A549 (cell line): ENCODE measurements at regions not wholly inside any gene's neighbourhood (a gene's known extent, or its start where the extent isn't known, plus 50 kb on each side); places are given as distances from the start of the nearest gene placed in this dataset.

Experiments
- ATAC-seq, 2 experiments: fragments of 200-7000 bp in 1 of 2; fragments of >200 bp in 1 of 2; cut with Nextera tagmentation in 1 of 2; cut with Tn5 transposase in 1 of 2; 3 replicates each; pipeline versions ENCODE4 v1.8.0 to v1.9.1; 2018 to 2020; ENCODE audit warnings: mild to moderate bottlenecking in 1 of 2, moderate library complexity in 1 of 2
- CTCF ChIA-PET: fragments of 300-600 bp; sonication (Branson Sonifier 250); formaldehyde crosslinking; extraction: SDS; loops from one replicate; lab custom pipeline; 2021; ENCODE audit warnings: antibody characterized with exemption, inconsistent platforms; lab: Yijun Ruan, JAX
- POLR2A ChIA-PET: fragments of 350-600 bp; formaldehyde crosslinking; extraction: SDS; loops from one replicate; lab custom pipeline; 2021; ENCODE audit warnings: antibody characterized with exemption, inconsistent platforms; lab: Yijun Ruan, JAX
- DNase-seq, 2 experiments: peaks; one replicate each; pipeline versions ENCODE4 v3.0.0 to v3.0.0-alpha.2; 2011 to 2016; ENCODE audit warnings: low read depth in 1 of 2, low spot score in 1 of 2
- FAIRE-seq: peaks from 2 replicates; lab custom pipeline; 2011; peaks lifted over from hg19 to GRCh38; lab: Jason Lieb, UNC
- H3K27ac ChIP-seq, 2 experiments: fragments of >200 bp; sonication (Bioruptor Twin); formaldehyde crosslinking; 3 replicates each; pipeline ENCODE4 v1.5.1; 2016 to 2017
- H3K4me1 ChIP-seq: fragments of >200 bp; sonication (Bioruptor Twin); formaldehyde crosslinking; 3 replicates; pipeline ENCODE4 v1.6.1; 2016
- H3K4me2 ChIP-seq: fragments of >200 bp; sonication (Bioruptor Twin); formaldehyde crosslinking; 3 replicates; pipeline ENCODE4 v1.6.1; 2016
- H3K4me3 ChIP-seq: fragments of >200 bp; sonication (Bioruptor Twin); formaldehyde crosslinking; 3 replicates; pipeline ENCODE4 v1.5.1; 2016
- H3K9me3 ChIP-seq: fragments of >200 bp; sonication (Bioruptor Twin); formaldehyde crosslinking; 3 replicates; pipeline ENCODE4 v1.6.1; 2016
- CBX2 ChIP-seq: fragments of 200-600 bp; sonication (generic); IDR thresholded peaks from 2 replicates; pipeline ENCODE4 v1.6.1; 2016; ENCODE audit warnings: low read depth, mild to moderate bottlenecking, borderline replicate concordance
- CEBPB ChIP-seq, 2 experiments: fragments of >200 bp in 1 of 2; sonication (Bioruptor Twin) in 1 of 2; formaldehyde crosslinking in 1 of 2; IDR thresholded peaks; 2 replicates each; pipeline ENCODE4 v1.6.1; 2012 to 2016
- EHF ChIP-seq: fragments of 250-450 bp; sonication (Bioruptor Pico); IDR thresholded peaks from 2 replicates; pipeline ENCODE4 v1.5.0; 2020; ENCODE audit warnings: mild to moderate bottlenecking
- ESRRA ChIP-seq: fragments of 150-350 bp; IDR thresholded peaks from 2 replicates; pipeline ENCODE4 v1.6.1; 2014; ENCODE audit warnings: mild to moderate bottlenecking, low read length, borderline replicate concordance
- FOSB ChIP-seq: fragments of 250-450 bp; sonication (Bioruptor Pico); IDR thresholded peaks from 2 replicates; pipeline ENCODE4 v1.5.0; 2020; ENCODE audit warnings: mild to moderate bottlenecking, moderate library complexity
- FOXS1 ChIP-seq: fragments of 250-450 bp; sonication (Bioruptor Pico); IDR thresholded peaks from 2 replicates; pipeline ENCODE4 v1.5.0; 2020; ENCODE audit warnings: mild to moderate bottlenecking, moderate library complexity
- HOXA7 ChIP-seq: fragments of 250-450 bp; sonication (Bioruptor Pico); IDR thresholded peaks from 2 replicates; pipeline ENCODE4 v1.5.0; 2020; ENCODE audit warnings: mild to moderate bottlenecking, moderate library complexity
- HOXB5 ChIP-seq: fragments of 250-450 bp; sonication (Bioruptor Pico); IDR thresholded peaks from 2 replicates; pipeline ENCODE4 v1.5.0; 2020; ENCODE audit warnings: mild to moderate bottlenecking, moderate library complexity
- JUN ChIP-seq, 2 experiments: fragments of >200 bp; sonication (Bioruptor Twin); formaldehyde crosslinking; IDR thresholded peaks; 2 replicates in 1 of 2; 3 replicates in 1 of 2; pipeline ENCODE4 v1.6.1; 2016 to 2017
- JUNB ChIP-seq: fragments of >200 bp; sonication (Bioruptor Twin); formaldehyde crosslinking; IDR thresholded peaks from 2 replicates; pipeline ENCODE4 v1.6.1; 2016
- KDM5A ChIP-seq: fragments of 200-600 bp; sonication (generic); IDR thresholded peaks from 2 replicates; pipeline ENCODE4 v1.6.1; 2016; ENCODE audit warnings: antibody characterized with exemption, mild to moderate bottlenecking
- MAFK ChIP-seq: fragments of 450-650 bp; IDR thresholded peaks from 2 replicates; pipeline ENCODE4 v1.6.1; 2014; ENCODE audit not compliant: partially characterized antibody
- NFE2L2 ChIP-seq: fragments of 150-350 bp; conservative IDR thresholded peaks from 2 replicates; pipeline ENCODE4 v1.6.1; 2014; ENCODE audit warnings: low read length
- NR3C1 ChIP-seq: fragments of >200 bp; sonication (Bioruptor Twin); formaldehyde crosslinking; IDR thresholded peaks from 3 replicates; pipeline ENCODE4 v1.6.1; 2017
- PHF8 ChIP-seq: fragments of 200-600 bp; sonication (generic); IDR thresholded peaks from 2 replicates; pipeline ENCODE4 v1.6.1; 2016; ENCODE audit warnings: low read depth, mild to moderate bottlenecking, antibody characterized with exemption, moderate library complexity, borderline replicate concordance
- RAD21 ChIP-seq, 2 experiments: fragments of >200 bp in 1 of 2; sonication (Bioruptor Twin) in 1 of 2; formaldehyde crosslinking in 1 of 2; IDR thresholded peaks in 1 of 2; conservative IDR thresholded peaks in 1 of 2; 2 replicates in 1 of 2; 3 replicates in 1 of 2; pipeline ENCODE4 v1.6.1; 2012 to 2018; ENCODE audit warnings: inconsistent platforms in 1 of 2
- RARB ChIP-seq: fragments of 250-450 bp; sonication (Bioruptor Pico); IDR thresholded peaks from 2 replicates; pipeline ENCODE4 v1.8.0; 2021; ENCODE audit warnings: mild to moderate bottlenecking, moderate library complexity
- RFX5 ChIP-seq: fragments of 450-650 bp; IDR thresholded peaks from 2 replicates; pipeline ENCODE4 v1.7.1; 2014; ENCODE audit warnings: antibody characterized with exemption, mild to moderate bottlenecking, moderate library complexity
- SMC3 ChIP-seq: fragments of >200 bp; sonication (Bioruptor Twin); formaldehyde crosslinking; IDR thresholded peaks from 3 replicates; pipeline ENCODE4 v1.6.1; 2018; ENCODE audit warnings: inconsistent platforms
- SREBF2 ChIP-seq: fragments of 450-650 bp; IDR thresholded peaks from 2 replicates; pipeline ENCODE4 v1.6.1; 2014; ENCODE audit warnings: mild to moderate bottlenecking, moderate library complexity
- TFCP2L1 ChIP-seq: fragments of 250-450 bp; sonication (Bioruptor Pico); IDR thresholded peaks from 2 replicates; pipeline ENCODE4 v1.5.0; 2021; ENCODE audit warnings: mild to moderate bottlenecking
- TP53 ChIP-seq: fragments of 250-450 bp; sonication (Bioruptor Pico); IDR thresholded peaks from 2 replicates; pipeline ENCODE4 v1.5.0; 2021; ENCODE audit warnings: mild to moderate bottlenecking, moderate library complexity
- ZC3H11A ChIP-seq: fragments of 450-650 bp; IDR thresholded peaks from 2 replicates; pipeline ENCODE4 v1.6.1; 2014; ENCODE audit warnings: antibody characterized with exemption, mild to moderate bottlenecking
- ZFP36 ChIP-seq: fragments of 450-650 bp; IDR thresholded peaks from 2 replicates; pipeline ENCODE4 v1.6.1; 2014; ENCODE audit warnings: borderline replicate concordance; ENCODE audit not compliant: partially characterized antibody
- ZNF302 ChIP-seq: fragments of 250-450 bp; sonication (Bioruptor Pico); IDR thresholded peaks from 2 replicates; pipeline ENCODE4 v1.9.0; 2021; ENCODE audit warnings: inconsistent platforms, mild to moderate bottlenecking, moderate library complexity
- ZSCAN20 ChIP-seq: fragments of 250-450 bp; sonication (Bioruptor Pico); IDR thresholded peaks from 2 replicates; pipeline ENCODE4 v1.8.0; 2022; ENCODE audit warnings: mild to moderate bottlenecking, moderate library complexity
- WGBS: methylation state at CpG from one replicate; pipeline ENCODE4 v1.1.6; 2017; ENCODE audit errors: missing lambda C conversion rate; 5-methylcytosine and 5-hydroxymethylcytosine counted together
- TF ChIP-seq, protein P1 (sequence below): fragments of >200 bp; sonication (Bioruptor Twin); formaldehyde crosslinking; IDR thresholded peaks from 2 replicates; pipeline ENCODE4 v1.6.1; 2016
- TF ChIP-seq, protein P2 (sequence below): fragments of 250-450 bp; sonication (Bioruptor Pico); IDR thresholded peaks from 2 replicates; pipeline ENCODE4 v1.5.0; 2021; ENCODE audit warnings: mild to moderate bottlenecking, moderate library complexity, borderline replicate concordance
- TF ChIP-seq, protein P3 (sequence below): IDR thresholded peaks from 2 replicates; pipeline ENCODE4 v1.6.1; 2012; ENCODE audit warnings: low read depth, borderline replicate concordance
- TF ChIP-seq, protein P4 (sequence below): IDR thresholded peaks from 2 replicates; pipeline ENCODE4 v1.6.1; 2012
- TF ChIP-seq, protein P5 (sequence below): fragments of 250-450 bp; sonication (Bioruptor Pico); IDR thresholded peaks from 2 replicates; pipeline ENCODE4 v1.5.0; 2020; ENCODE audit warnings: low read depth, mild to moderate bottlenecking, moderate library complexity
- TF ChIP-seq, protein P6 (sequence below): fragments of 450-650 bp; IDR thresholded peaks from 2 replicates; pipeline ENCODE4 v1.6.1; 2014; ENCODE audit warnings: antibody characterized with exemption

DNA sequence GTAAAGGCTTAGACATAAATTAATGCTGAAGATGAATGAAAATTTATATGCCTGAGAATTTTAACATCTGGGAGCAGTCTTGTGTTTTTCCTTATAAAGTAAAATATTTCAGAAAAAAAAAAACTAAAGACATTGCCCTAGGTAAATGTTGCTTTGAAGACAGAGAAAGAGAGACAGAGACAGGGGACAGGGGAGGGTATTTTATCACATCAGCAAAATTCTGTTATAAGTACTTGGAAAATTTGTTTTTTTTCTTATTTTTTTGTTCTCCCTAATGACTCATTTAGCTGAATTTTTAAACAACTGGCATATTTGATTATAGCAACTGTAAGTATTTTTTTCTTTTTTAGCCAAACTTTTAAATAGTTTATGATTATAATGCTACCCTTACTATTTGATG is 1540.6 kb upstream of the GBE1 start:
- DNase-seq (no peak), FAIRE-seq (no peak)
- CTCF ChIA-PET: no interaction called here
- no peaks in the 10 kb centered on the region for H3K9me3 ChIP-seq
- no peaks in the 10 kb centered on the region for H3K4me1 ChIP-seq
- TF ChIP-seq ESRRA (no peak), TFCP2L1 (CRISPR knock-in tag) (no peak), RAD21 (conservative IDR thresholded peaks at IDR 0.05 in 1 of 2, IDR thresholded peaks at IDR 0.05 in 1 of 2) (no peak), MAFK (peak; percentile 22), HOXA7 (CRISPR knock-in tag) (no peak), TP53 (CRISPR knock-in tag) (no peak), HOXB5 (CRISPR knock-in tag) (no peak)
- TF ChIP-seq, all 56 proteins: peak for 1
- no peak for ATAC-seq
- Histone ChIP-seq H3K4me2 (no peak overlapping the region), H3K4me3 (no peak overlapping the region), H3K27ac (no peak overlapping the region)
- POLR2A ChIA-PET: no interaction called here

DNA sequence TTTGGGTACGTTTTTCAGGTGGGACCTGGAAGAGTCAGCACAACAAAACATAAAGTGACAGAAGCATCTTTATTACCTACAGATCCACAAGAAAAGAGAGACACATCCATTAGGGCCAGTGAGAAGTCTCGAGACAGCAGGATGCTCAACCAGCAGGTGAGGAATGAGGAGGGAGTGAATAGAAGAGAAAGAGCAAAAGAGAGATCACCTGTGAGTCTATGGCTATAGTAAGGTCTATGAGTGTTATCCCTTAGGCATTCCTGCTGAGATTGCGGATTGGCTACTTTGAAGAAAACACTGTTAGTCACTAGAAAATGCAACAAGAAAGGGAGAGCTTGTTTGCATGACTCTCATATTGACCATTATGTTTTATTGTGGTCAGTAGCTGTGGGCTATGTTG is 1556.2 kb upstream of the GBE1 start:
- POLR2A ChIA-PET: no interaction called here
- Histone ChIP-seq H3K27ac (no peak overlapping the region), H3K9me3 (peaks cover 8% of the 10 kb centered on the region; the same call in 2 of the 3 replicates), H3K4me2 (no peak overlapping the region), H3K4me3 (no peak overlapping the region), H3K4me1 (no peaks in the 10 kb centered on the region)
- ATAC-seq: no peak
- no peak for DNase-seq
- no peak for FAIRE-seq
- CTCF ChIA-PET: no interaction called here
- TF ChIP-seq, protein P1, sequence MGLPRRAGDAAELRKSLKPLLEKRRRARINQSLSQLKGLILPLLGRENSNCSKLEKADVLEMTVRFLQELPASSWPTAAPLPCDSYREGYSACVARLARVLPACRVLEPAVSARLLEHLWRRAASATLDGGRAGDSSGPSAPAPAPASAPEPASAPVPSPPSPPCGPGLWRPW: no peak
- TF ChIP-seq NR3C1 (no peak), SREBF2 (no peak), RARB (no peak), CBX2 (no peak), ESRRA (no peak), EHF (CRISPR knock-in tag) (no peak), SMC3 (no peak), MAFK (no peak), ZFP36 (no peak), RFX5 (no peak), RAD21 (conservative IDR thresholded peaks at IDR 0.05 in 1 of 2, IDR thresholded peaks at IDR 0.05 in 1 of 2) (no peak), JUN (IDR thresholded peaks at IDR 0.05) (no peak)
- TF ChIP-seq, protein P2, sequence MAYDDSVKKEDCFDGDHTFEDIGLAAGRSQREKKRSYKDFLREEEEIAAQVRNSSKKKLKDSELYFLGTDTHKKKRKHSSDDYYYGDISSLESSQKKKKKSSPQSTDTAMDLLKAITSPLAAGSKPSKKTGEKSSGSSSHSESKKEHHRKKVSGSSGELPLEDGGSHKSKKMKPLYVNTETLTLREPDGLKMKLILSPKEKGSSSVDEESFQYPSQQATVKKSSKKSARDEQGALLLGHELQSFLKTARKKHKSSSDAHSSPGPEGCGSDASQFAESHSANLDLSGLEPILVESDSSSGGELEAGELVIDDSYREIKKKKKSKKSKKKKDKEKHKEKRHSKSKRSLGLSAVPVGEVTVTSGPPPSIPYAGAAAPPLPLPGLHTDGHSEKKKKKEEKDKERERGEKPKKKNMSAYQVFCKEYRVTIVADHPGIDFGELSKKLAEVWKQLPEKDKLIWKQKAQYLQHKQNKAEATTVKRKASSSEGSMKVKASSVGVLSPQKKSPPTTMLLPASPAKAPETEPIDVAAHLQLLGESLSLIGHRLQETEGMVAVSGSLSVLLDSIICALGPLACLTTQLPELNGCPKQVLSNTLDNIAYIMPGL: no peak
- TF ChIP-seq, protein P3, sequence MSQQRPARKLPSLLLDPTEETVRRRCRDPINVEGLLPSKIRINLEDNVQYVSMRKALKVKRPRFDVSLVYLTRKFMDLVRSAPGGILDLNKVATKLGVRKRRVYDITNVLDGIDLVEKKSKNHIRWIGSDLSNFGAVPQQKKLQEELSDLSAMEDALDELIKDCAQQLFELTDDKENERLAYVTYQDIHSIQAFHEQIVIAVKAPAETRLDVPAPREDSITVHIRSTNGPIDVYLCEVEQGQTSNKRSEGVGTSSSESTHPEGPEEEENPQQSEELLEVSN: no peak
- TF ChIP-seq, protein P4, sequence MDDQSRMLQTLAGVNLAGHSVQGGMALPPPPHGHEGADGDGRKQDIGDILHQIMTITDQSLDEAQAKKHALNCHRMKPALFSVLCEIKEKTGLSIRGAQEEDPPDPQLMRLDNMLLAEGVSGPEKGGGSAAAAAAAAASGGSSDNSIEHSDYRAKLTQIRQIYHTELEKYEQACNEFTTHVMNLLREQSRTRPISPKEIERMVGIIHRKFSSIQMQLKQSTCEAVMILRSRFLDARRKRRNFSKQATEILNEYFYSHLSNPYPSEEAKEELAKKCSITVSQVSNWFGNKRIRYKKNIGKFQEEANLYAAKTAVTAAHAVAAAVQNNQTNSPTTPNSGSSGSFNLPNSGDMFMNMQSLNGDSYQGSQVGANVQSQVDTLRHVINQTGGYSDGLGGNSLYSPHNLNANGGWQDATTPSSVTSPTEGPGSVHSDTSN: no peak
- 14% methylated on average over 3 of the region's 3 CpGs for WGBS

DNA sequence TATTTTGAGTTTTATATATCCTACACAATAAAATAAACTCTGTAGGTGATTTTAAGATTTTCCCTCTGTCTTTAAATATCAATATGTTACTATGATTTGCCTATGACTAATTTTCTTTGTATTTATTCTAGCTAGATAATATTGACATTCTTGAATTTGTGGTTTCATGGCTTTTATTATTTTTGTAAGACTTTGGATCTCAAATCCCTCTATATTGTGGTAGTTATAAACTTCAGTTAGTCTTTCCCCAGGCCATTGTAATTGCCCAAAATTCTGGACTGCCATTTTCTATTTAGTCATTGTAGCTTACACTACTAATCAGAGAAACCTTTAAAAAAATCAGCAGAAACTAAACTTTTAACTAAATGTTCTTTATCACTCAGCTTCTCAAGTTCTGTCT is 1559.3 kb upstream of the GBE1 start:
- no peak for FAIRE-seq
- ChIA-PET CTCF (no interaction called here), POLR2A (no interaction called here)
- ATAC-seq: no peak
- Histone ChIP-seq H3K4me2 (no peak overlapping the region), H3K4me1 (no peaks in the 10 kb centered on the region), H3K27ac (no peak overlapping the region), H3K9me3 (peaks cover 8% of the 10 kb centered on the region; the same call in 2 of the 3 replicates), H3K4me3 (no peak overlapping the region)
- no peak for DNase-seq
- TF ChIP-seq, protein P5, sequence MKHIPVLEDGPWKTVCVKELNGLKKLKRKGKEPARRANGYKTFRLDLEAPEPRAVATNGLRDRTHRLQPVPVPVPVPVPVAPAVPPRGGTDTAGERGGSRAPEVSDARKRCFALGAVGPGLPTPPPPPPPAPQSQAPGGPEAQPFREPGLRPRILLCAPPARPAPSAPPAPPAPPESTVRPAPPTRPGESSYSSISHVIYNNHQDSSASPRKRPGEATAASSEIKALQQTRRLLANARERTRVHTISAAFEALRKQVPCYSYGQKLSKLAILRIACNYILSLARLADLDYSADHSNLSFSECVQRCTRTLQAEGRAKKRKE (CRISPR knock-in tag): no peak
- TF ChIP-seq CEBPB (IDR thresholded peaks at IDR 0.05) (no peak), JUNB (no peak), NR3C1 (no peak), ZC3H11A (no peak), KDM5A (no peak), ZNF302 (CRISPR knock-in tag) (no peak), ZSCAN20 (CRISPR knock-in tag) (no peak), PHF8 (no peak), FOSB (no peak), NFE2L2 (no peak), TP53 (CRISPR knock-in tag) (no peak), FOXS1 (CRISPR knock-in tag) (no peak), ESRRA (no peak)
- TF ChIP-seq, protein P6, sequence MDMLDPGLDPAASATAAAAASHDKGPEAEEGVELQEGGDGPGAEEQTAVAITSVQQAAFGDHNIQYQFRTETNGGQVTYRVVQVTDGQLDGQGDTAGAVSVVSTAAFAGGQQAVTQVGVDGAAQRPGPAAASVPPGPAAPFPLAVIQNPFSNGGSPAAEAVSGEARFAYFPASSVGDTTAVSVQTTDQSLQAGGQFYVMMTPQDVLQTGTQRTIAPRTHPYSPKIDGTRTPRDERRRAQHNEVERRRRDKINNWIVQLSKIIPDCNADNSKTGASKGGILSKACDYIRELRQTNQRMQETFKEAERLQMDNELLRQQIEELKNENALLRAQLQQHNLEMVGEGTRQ: no peak
- TF ChIP-seq, protein P1: no peak
